GM12878 (cell line): ENCODE measurements at regions not wholly inside any gene's neighbourhood (a gene's known extent, or its start where the extent isn't known, plus 50 kb on each side); places are given as distances from the start of the nearest gene placed in this dataset.

ENCODE experiments used
- CHD2 ChIP-seq: IDR thresholded peaks from 2 replicates; pipeline ENCODE4 v1.6.1; 2011; ENCODE audit warnings: low read depth, low read length, improper control_type of control experiment, borderline replicate concordance
- CTCF ChIP-seq, 3 experiments: IDR thresholded peaks in 2 of 3; conservative IDR thresholded peaks in 1 of 3; 2 replicates each; pipeline ENCODE4 v1.5.1; 2011; ENCODE audit warnings: low read depth in 3 of 3, low read length in 3 of 3, mild to moderate bottlenecking in 3 of 3, control low read depth in 2 of 3, moderate library complexity in 2 of 3, inconsistent platforms in 1 of 3, mixed read lengths in 1 of 3; ENCODE audit not compliant: control insufficient read depth in 2 of 3, insufficient read depth in 1 of 3; ENCODE audit errors: extremely low read depth in 1 of 3
- EP300 ChIP-seq, 2 experiments: fragments of 150-350 bp in 1 of 2; IDR thresholded peaks; 2 replicates each; pipeline ENCODE4 v1.6.1; 2011 to 2012; ENCODE audit warnings: low read depth in 2 of 2, low read length in 2 of 2, borderline replicate concordance in 1 of 2, improper control_type of control experiment in 1 of 2, inconsistent platforms in 1 of 2; ENCODE audit not compliant: control insufficient read depth in 1 of 2
- ESRRA ChIP-seq: IDR thresholded peaks from 2 replicates; pipeline ENCODE4 v1.6.1; 2012; ENCODE audit warnings: mild to moderate bottlenecking, low read length, improper control_type of control experiment
- IKZF1 ChIP-seq: fragments of 450-650 bp; conservative IDR thresholded peaks from 2 replicates; pipeline ENCODE4 v1.6.1; 2017; ENCODE audit warnings: antibody characterized with exemption, mild to moderate bottlenecking
- MAX ChIP-seq: IDR thresholded peaks from 2 replicates; pipeline ENCODE4 v1.6.1; 2012; ENCODE audit warnings: low read depth, low read length, improper control_type of control experiment
- POLR2A ChIP-seq: IDR thresholded peaks from 2 replicates; pipeline ENCODE4 v1.6.1; 2011; ENCODE audit warnings: low read depth, mild to moderate bottlenecking, low read length
- RAD21 ChIP-seq: IDR thresholded peaks from 2 replicates; pipeline ENCODE4 v1.6.1; 2011; ENCODE audit warnings: mild to moderate bottlenecking, low read depth, low read length, moderate library complexity; ENCODE audit not compliant: insufficient read depth
- TCF7 ChIP-seq: IDR thresholded peaks from 2 replicates; pipeline ENCODE4 v1.6.1; 2014; ENCODE audit warnings: antibody characterized with exemption, borderline replicate concordance
- ZNF384 ChIP-seq: IDR thresholded peaks from 2 replicates; pipeline ENCODE4 v1.6.1; 2012; ENCODE audit warnings: low read depth, mild to moderate bottlenecking, low read length, improper control_type of control experiment, borderline replicate concordance

GRCh38 chr11:116660011-116660410 is 112.8 kb downstream of the BUD13 start:
- TF ChIP-seq MAX (no peak), EP300 (IDR thresholded peaks at IDR 0.05; ENCODE audit: borderline replicate concordance in 1 of 2, control insufficient read depth in 1 of 2, low read depth in 2 of 2, low read length in 2 of 2) (no peak), ESRRA (no peak), POLR2A (no peak), CTCF (IDR thresholded peaks at IDR 0.05 in 2 of 3, conservative IDR thresholded peaks at IDR 0.05 in 1 of 3; ENCODE audit: control insufficient read depth in 2 of 3, extremely low read depth in 1 of 3, insufficient read depth in 1 of 3, low read depth in 3 of 3, low read length in 3 of 3) (no peak), IKZF1 (no peak), TCF7 (no peak), CHD2 (no peak), ZNF384 (no peak), RAD21 (no peak)
